GM12878 (cell line): ENCODE measurements at regions not wholly inside any gene's neighbourhood (a gene's known extent, or its start where the extent isn't known, plus 50 kb on each side); places are given as distances from the start of the nearest gene placed in this dataset.

Experiments
- ATAC-seq: fragments of 200-7000 bp; cut with Tn5 transposase; 3 replicates; pipeline ENCODE4 v1.9.1; 2020; ENCODE audit warnings: mild to moderate bottlenecking, moderate library complexity
- BruUV-seq: library from RNA; stranded (reverse); fragments of 400-500 nt; replicated peaks from 2 replicates; lab custom pipeline; 2021; lab: Mats Ljungman, UMichigan
- CTCF ChIA-PET: fragments of 300-600 bp; sonication (Branson Sonifier 250); formaldehyde crosslinking; extraction: SDS; loops from one replicate; lab custom pipeline; 2021; ENCODE audit warnings: inconsistent platforms; lab: Yijun Ruan, JAX
- POLR2A ChIA-PET: fragments of 350-600 bp; formaldehyde crosslinking; extraction: SDS; loops from one replicate; lab custom pipeline; 2021; ENCODE audit warnings: inconsistent platforms; lab: Charles Lee
- RAD21 ChIA-PET: fragments of 300-600 bp; sonication (Branson Sonifier 250); formaldehyde crosslinking; loops from one replicate; lab custom pipeline; 2023; ENCODE audit warnings: antibody characterized with exemption; ENCODE audit not compliant: unreplicated experiment; lab: Charles Lee
- SMC1A ChIA-PET: fragments of 300-600 bp; sonication (Branson Sonifier 250); formaldehyde crosslinking; loops from one replicate; lab custom pipeline; 2023; ENCODE audit not compliant: unreplicated experiment, uncharacterized antibody; lab: Charles Lee
- DNase-seq: peaks from one replicate; pipeline ENCODE4 v3.0.0-alpha.2; 2011; ENCODE audit warnings: low read depth, low spot score
- FAIRE-seq: peaks from 3 replicates; lab custom pipeline; 2011; peaks lifted over from hg19 to GRCh38; lab: Jason Lieb, UNC
- H2AFZ ChIP-seq: 2 replicates; pipeline ENCODE4 v1.6.0; 2011; ENCODE audit warnings: low read depth, low read length, control low read depth; ENCODE audit not compliant: control insufficient read depth
- H3K27ac ChIP-seq: 2 replicates; pipeline ENCODE4 v1.5.1; 2011; ENCODE audit warnings: control low read depth; ENCODE audit not compliant: control insufficient read depth, insufficient read depth
- H3K27me3 ChIP-seq, 2 experiments: replicated peaks in 1 of 2; 2 replicates each; pipeline versions ENCODE4 v1.6.0 to v1.6.1; 2011; ENCODE audit warnings: low read length in 1 of 2; ENCODE audit not compliant: control insufficient read depth in 2 of 2, insufficient read depth in 2 of 2
- H3K36me3 ChIP-seq, 2 experiments: 2 replicates each; pipeline ENCODE4 v1.5.1; 2011; ENCODE audit warnings: low read length in 1 of 2; ENCODE audit not compliant: control insufficient read depth in 2 of 2, insufficient read depth in 2 of 2
- H3K4me1 ChIP-seq: 2 replicates; pipeline ENCODE4 v1.6.1; 2011; ENCODE audit warnings: mild to moderate bottlenecking, low read length, moderate library complexity, mixed read lengths; ENCODE audit not compliant: control insufficient read depth, insufficient read depth
- H3K4me2 ChIP-seq: 2 replicates; pipeline ENCODE4 v1.6.0; 2011; ENCODE audit warnings: control low read depth; ENCODE audit not compliant: control insufficient read depth, insufficient read depth
- H3K4me3 ChIP-seq: fragments of 200-600 bp; sonication (generic); 2 replicates; pipeline ENCODE4 v1.5.1; 2016
- H3K79me2 ChIP-seq: 2 replicates; pipeline ENCODE4 v1.6.0; 2011; ENCODE audit warnings: low read length; ENCODE audit not compliant: control insufficient read depth, insufficient read depth
- H3K9ac ChIP-seq: 2 replicates; pipeline ENCODE4 v1.8.0; 2011; ENCODE audit warnings: low read length, control low read depth, mixed read lengths; ENCODE audit not compliant: control insufficient read depth, insufficient read depth
- H3K9me3 ChIP-seq: replicated peaks from 3 replicates; pipeline ENCODE4 v1.5.1; 2011; ENCODE audit warnings: mild to moderate bottlenecking, low read length; ENCODE audit not compliant: control insufficient read depth, insufficient read depth
- H4K20me1 ChIP-seq: 2 replicates; pipeline ENCODE4 v1.6.0; 2011; ENCODE audit not compliant: control insufficient read depth, insufficient read depth
- EZH2 ChIP-seq: IDR thresholded peaks from 2 replicates; pipeline ENCODE4 v1.6.1; 2012; ENCODE audit warnings: low read depth, mild to moderate bottlenecking, control low read depth, inconsistent platforms, low read length, borderline replicate concordance; ENCODE audit not compliant: control insufficient read depth
- MTA2 ChIP-seq: fragments of 450-650 bp; IDR thresholded peaks from 2 replicates; pipeline ENCODE4 v1.6.1; 2016; ENCODE audit warnings: low read depth, mild to moderate bottlenecking, moderate library complexity
- MYB ChIP-seq: fragments of 150-350 bp; IDR thresholded peaks from 2 replicates; pipeline ENCODE4 v1.6.1; 2014; ENCODE audit warnings: mild to moderate bottlenecking, low read depth, low read length, borderline replicate concordance
- PRDM15 ChIP-seq: fragments of 450-650 bp; formaldehyde crosslinking; IDR thresholded peaks from 2 replicates; pipeline ENCODE4 v1.4.0; 2020; ENCODE audit warnings: mild to moderate bottlenecking, moderate library complexity
- SPI1 ChIP-seq: IDR thresholded peaks from 2 replicates; pipeline ENCODE4 v1.6.1; 2011; ENCODE audit warnings: low read depth, mild to moderate bottlenecking, low read length, moderate library complexity, borderline replicate concordance; ENCODE audit not compliant: insufficient read depth
- TCF12 ChIP-seq: IDR thresholded peaks from 2 replicates; pipeline ENCODE4 v1.6.1; 2011; ENCODE audit warnings: low read depth, mild to moderate bottlenecking, low read length
- ZNF24 ChIP-seq: fragments of 450-650 bp; IDR thresholded peaks from 2 replicates; pipeline ENCODE4 v1.6.1; 2017; ENCODE audit warnings: antibody characterized with exemption, mild to moderate bottlenecking
- WGBS: methylation state at CpG from one replicate; pipeline ENCODE4 v1.1.6; 2016; ENCODE audit warnings: low lambda C conversion rate; ENCODE audit not compliant: insufficient replicate concordance, insufficient coverage; ENCODE audit errors: missing lambda C conversion rate; 5-methylcytosine and 5-hydroxymethylcytosine counted together
- in situ Hi-C: fragments of 300-500 bp; cut with MboI; formaldehyde crosslinking; loops from 9 replicates; pipeline ENCODE4 v1.14.3; 2018; ENCODE audit warnings: mixed read lengths
- intact Hi-C: fragments of 100-400 bp; cut with micrococcal nuclease; formaldehyde crosslinking; loops from one replicate; pipeline ENCODE4 v1.14.2; 2022; ENCODE audit not compliant: unreplicated experiment
- TF ChIP-seq, protein P1 (sequence below): fragments of 450-650 bp; IDR thresholded peaks from 2 replicates; pipeline ENCODE4 v1.6.1; 2017; ENCODE audit warnings: mild to moderate bottlenecking, moderate library complexity

DNA sequence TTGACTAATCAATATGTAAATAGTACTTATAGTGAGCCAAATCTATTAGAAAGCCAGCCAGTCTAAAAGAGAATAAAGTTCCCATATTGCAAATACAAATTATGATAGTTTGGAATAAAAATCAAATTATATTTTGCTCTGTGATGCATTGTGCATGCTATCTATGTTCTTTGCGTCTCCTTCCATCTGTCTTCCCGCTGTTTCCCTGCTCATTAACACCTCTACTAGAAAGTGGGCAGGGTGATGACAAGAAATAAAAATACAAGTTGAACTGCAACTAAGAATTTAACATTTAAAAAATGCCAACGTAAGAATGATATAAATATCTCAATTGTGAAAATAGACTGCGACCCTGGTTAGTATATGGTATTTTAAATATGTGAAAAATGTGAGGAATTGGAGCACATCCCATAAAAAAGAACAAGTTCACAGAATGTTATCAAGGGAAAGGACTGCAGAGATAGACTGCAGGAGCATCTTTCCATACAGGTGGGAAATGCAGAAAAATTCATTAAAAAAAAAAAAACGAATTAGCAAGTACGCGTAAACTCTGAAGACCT, 157.6 kb upstream of the PDE7B start:
- Histone ChIP-seq H3K27ac (no peak overlapping the region), H3K4me3 (no peak overlapping the region), H3K27me3 (peaks cover 0 to 2% of the 10 kb centered on the region in 2 experiments; a peak in 2 of 4 replicates), H2AFZ (no peak overlapping the region), H3K9me3 (no peaks in the 10 kb centered on the region), H3K36me3 (no peaks in the 10 kb centered on the region), H3K4me1 (no peaks in the 10 kb centered on the region), H3K4me2 (no peak overlapping the region), H3K79me2 (no peaks in the 10 kb centered on the region), H3K9ac (no peak overlapping the region), H4K20me1 (no peaks in the 10 kb centered on the region)
- ATAC-seq, result no peak
- ChIA-PET RAD21 (no interaction called here), CTCF (no interaction called here), SMC1A (interaction anchor here (0.7 kb wide), 1 partner anchor 66 kb away, joined by 3 read pairs; no protein-coding TSS in a partner anchor), POLR2A (no interaction called here)
- in situ Hi-C loops (no loop called here), intact Hi-C loops (no loop called here)
- FAIRE-seq, result no peak
- DNase-seq, result no peak
- BruUV-seq, result no TSS peak
- TF ChIP-seq EZH2 (no peak), TCF12 (no peak), SPI1 (no peak), MYB (no peak), MTA2 (no peak), ZNF24 (no peak), PRDM15 (no peak)
- TF ChIP-seq, protein P1, sequence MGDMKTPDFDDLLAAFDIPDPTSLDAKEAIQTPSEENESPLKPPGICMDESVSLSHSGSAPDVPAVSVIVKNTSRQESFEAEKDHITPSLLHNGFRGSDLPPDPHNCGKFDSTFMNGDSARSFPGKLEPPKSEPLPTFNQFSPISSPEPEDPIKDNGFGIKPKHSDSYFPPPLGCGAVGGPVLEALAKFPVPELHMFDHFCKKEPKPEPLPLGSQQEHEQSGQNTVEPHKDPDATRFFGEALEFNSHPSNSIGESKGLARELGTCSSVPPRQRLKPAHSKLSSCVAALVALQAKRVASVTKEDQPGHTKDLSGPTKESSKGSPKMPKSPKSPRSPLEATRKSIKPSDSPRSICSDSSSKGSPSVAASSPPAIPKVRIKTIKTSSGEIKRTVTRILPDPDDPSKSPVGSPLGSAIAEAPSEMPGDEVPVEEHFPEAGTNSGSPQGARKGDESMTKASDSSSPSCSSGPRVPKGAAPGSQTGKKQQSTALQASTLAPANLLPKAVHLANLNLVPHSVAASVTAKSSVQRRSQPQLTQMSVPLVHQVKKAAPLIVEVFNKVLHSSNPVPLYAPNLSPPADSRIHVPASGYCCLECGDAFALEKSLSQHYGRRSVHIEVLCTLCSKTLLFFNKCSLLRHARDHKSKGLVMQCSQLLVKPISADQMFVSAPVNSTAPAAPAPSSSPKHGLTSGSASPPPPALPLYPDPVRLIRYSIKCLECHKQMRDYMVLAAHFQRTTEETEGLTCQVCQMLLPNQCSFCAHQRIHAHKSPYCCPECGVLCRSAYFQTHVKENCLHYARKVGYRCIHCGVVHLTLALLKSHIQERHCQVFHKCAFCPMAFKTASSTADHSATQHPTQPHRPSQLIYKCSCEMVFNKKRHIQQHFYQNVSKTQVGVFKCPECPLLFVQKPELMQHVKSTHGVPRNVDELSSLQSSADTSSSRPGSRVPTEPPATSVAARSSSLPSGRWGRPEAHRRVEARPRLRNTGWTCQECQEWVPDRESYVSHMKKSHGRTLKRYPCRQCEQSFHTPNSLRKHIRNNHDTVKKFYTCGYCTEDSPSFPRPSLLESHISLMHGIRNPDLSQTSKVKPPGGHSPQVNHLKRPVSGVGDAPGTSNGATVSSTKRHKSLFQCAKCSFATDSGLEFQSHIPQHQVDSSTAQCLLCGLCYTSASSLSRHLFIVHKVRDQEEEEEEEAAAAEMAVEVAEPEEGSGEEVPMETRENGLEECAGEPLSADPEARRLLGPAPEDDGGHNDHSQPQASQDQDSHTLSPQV, result no peak
- WGBS, result 64% methylated on average over 7 of the region's 7 CpGs
